Heart right ventricle (tissue), 16 donors: ENCODE measurements at regions not wholly inside any gene's neighbourhood (a gene's known extent, or its start where the extent isn't known, plus 50 kb on each side); places are given as distances from the start of the nearest gene placed in this dataset.

Source experiments
- ATAC-seq, 8 donors: fragments of 200-7000 bp; cut with Tn5 transposase; one replicate each; pipeline ENCODE4 v1.9.1; 2020; ENCODE audit warnings: mild to moderate bottlenecking in 8 of 8, moderate library complexity in 8 of 8, moderate number of reproducible peaks in 1 of 8
- DNase-seq, 2 donors: peaks; one replicate each; pipeline ENCODE4 v3.0.0-alpha.2; 2020
- H3K27ac ChIP-seq, 10 donors: fragments of 200-600 bp; sonication (generic) in 2 of 10; one replicate each; pipeline versions ENCODE4 v1.5.0 to v1.8.0; 2020 to 2022; ENCODE audit warnings: mild to moderate bottlenecking in 3 of 10
- H3K27me3 ChIP-seq, 7 donors: fragments of 200-600 bp; one replicate each; pipeline ENCODE4 v1.8.0; 2021 to 2022; ENCODE audit warnings: mild to moderate bottlenecking in 2 of 7
- H3K36me3 ChIP-seq, 9 donors: fragments of 200-600 bp; sonication (generic) in 1 of 9; one replicate each; pipeline versions ENCODE4 v1.5.0 to v1.8.0; 2020 to 2022; ENCODE audit warnings: mild to moderate bottlenecking in 2 of 9
- H3K4me1 ChIP-seq, 9 donors: fragments of 200-600 bp; sonication (generic) in 1 of 9; one replicate each; pipeline versions ENCODE4 v1.5.0 to v1.8.0; 2020 to 2022; ENCODE audit warnings: mild to moderate bottlenecking in 4 of 9
- H3K4me3 ChIP-seq, 10 donors: fragments of 200-600 bp; sonication (generic) in 2 of 10; one replicate each; pipeline versions ENCODE4 v1.5.0 to v1.8.0; 2020 to 2022; ENCODE audit warnings: mild to moderate bottlenecking in 7 of 10, moderate library complexity in 2 of 10
- H3K9me3 ChIP-seq, 11 donors: fragments of 200-600 bp in 10 of 11; sonication (generic) in 2 of 11; one replicate each; pipeline versions ENCODE4 v1.5.0 to v1.8.0; 2013 to 2022; ENCODE audit warnings: mild to moderate bottlenecking in 2 of 11, control low read depth in 1 of 11, moderate library complexity in 1 of 11
- CTCF ChIP-seq, 9 donors: fragments of 200-600 bp; sonication (generic) in 2 of 9; IDR thresholded peaks; one replicate each; pipeline versions ENCODE4 v1.5.0 to v1.8.0; 2021 to 2022; ENCODE audit warnings: antibody characterized with exemption in 9 of 9, mild to moderate bottlenecking in 5 of 9, moderate library complexity in 1 of 9
- WGBS, 2 donors: extraction: QIAGEN DNeasy Blood & Tissue Kit; methylation state at CpG; one replicate each; pipeline ENCODE4 v1.1.7; 2013; ENCODE audit warnings: inconsistent platforms in 1 of 2; 5-methylcytosine and 5-hydroxymethylcytosine counted together
- intact Hi-C, 10 donors: fragments of 100-400 bp; cut with DNase I; formaldehyde crosslinking; loops; one replicate each; pipeline versions ENCODE4 v1.11.1 to v1.14.2; 2022
- donor health status: Arrhythmogenic right ventricular cardiomyopathy.
- donor health status: ischemic (EF 13 %, LVEDD 7.1; RV severe dilation, severe dysfunction).
- donor health status: healthy with polysubstance abuse.
- donor health status: DM: no; HTN: yes; CAD: no.
- donor health status: DM: no; HTN: no; CAD: no.
- donor health status: ischemic (EF 25% LVEDD 6.9; RV normal size, moderate dysfunction).
- donor health status: ischemic (EF 25% LVEDD 5.7; RV mildly dilated, moderate dysfunction).
- donor health status: healthy.
- donor health status: DM: yes; HTN: yes; CAD: no.
- donor health status: Ischemic cardiomyopathy.
- donor health status: ischemic (EF 35%, LVEDD 5.7; RV mildly dilated, moderate dysfunction).
- donor health status: nonischemic (EF 11% LVEDD 7.7; RV severe dilation, severe dysfunction).
- donor health status: DM: yes; HTN: yes; CAD: no.
- donor health status: PGD.
- donor health status: ischemic (EF 29% LVEDD 5.4; RV normal size, mild dysfunction).
- donor health status: nonischemic (EF 23%, LVEDD 6.1; RV moderate dilation, normal function).

DNA sequence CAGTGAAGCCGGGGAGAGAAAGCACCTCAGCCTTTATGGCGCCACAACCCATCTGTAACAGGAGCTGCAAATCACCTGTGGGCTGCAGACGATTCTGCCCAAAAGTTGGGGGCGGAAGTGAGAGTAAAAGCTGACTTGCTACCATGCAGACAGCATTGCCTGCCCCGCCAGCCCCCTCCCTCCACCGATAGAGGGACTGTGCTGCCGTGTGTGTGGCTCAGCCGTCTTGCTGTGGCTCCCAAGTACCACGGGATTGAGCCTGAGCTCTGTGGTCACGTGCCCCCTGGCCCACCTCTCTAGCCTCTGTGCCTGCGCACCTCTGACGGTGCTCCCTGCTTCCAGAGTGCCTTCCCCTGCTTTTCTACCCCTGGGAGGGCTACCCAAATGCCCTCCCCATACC lies 79.6 kb downstream of the GLI2 start:
- TF ChIP-seq CTCF (IDR thresholded peaks at IDR 0.05), result no peak
- ATAC-seq (no peak), DNase-seq (no peak)
- intact Hi-C loops, result no loop called here
- Histone ChIP-seq H3K9me3 (no peaks in the 10 kb centered on the region), H3K36me3 (no peaks in the 10 kb centered on the region), H3K27ac (no peak overlapping the region), H3K4me1 (peaks cover 0 to 12% (median 0%) of the 10 kb centered on the region in 9 donors), H3K27me3 (peaks cover 0 to 14% (median 4%) of the 10 kb centered on the region in 7 donors), H3K4me3 (no peak overlapping the region)
- WGBS, 2 donors, result 86 to 91% methylated on average over 12 of the region's 12 CpGs

- DNase-seq, result no peak
- H3K36me3 ChIP-seq, result no peaks in the 10 kb centered on the region
- TF ChIP-seq CTCF (IDR thresholded peaks at IDR 0.05), result no peak
- H3K4me1 ChIP-seq, result peaks cover 0 to 12% (median 0%) of the 10 kb centered on the region in 9 donors
- no peak overlapping the region for H3K27ac ChIP-seq
- no peaks in the 10 kb centered on the region for H3K9me3 ChIP-seq
- ATAC-seq, result no peak
- no peak overlapping the region for H3K4me3 ChIP-seq
- 93 to 94% methylated on average over 25 of the region's 25 CpGs for WGBS, 2 donors
- intact Hi-C loops, result no loop called here
- peaks cover 0 to 23% (median 6%) of the 10 kb centered on the region in 7 donors for H3K27me3 ChIP-seq
Observed at GRCh38 chr2:120817136-120817955, 81.7 kb downstream of the GLI2 start.

GRCh38 chr2:120817956-120818325 lies 82.3 kb downstream of the GLI2 start:
- no peak overlapping the region for H3K4me3 ChIP-seq
- WGBS, 2 donors, result 91 to 92% methylated on average over 3 of the region's 3 CpGs
- DNase-seq (no peak), ATAC-seq (no peak)
- TF ChIP-seq CTCF (IDR thresholded peaks at IDR 0.05), result no peak
- no peaks in the 10 kb centered on the region for H3K9me3 ChIP-seq
- intact Hi-C loops, result no loop called here
- H3K36me3 ChIP-seq, result no peaks in the 10 kb centered on the region
- peaks cover 0 to 12% (median 0%) of the 10 kb centered on the region in 9 donors for H3K4me1 ChIP-seq
- peaks cover 0 to 26% (median 7%) of the 10 kb centered on the region in 7 donors for H3K27me3 ChIP-seq
- H3K27ac ChIP-seq, result no peak overlapping the region

GRCh38 chr2:120818441-120818920 lies 82.8 kb downstream of the GLI2 start:
- ATAC-seq (no peak), DNase-seq (no peak)
- intact Hi-C loops, result no loop called here
- Histone ChIP-seq H3K4me3 (no peak overlapping the region), H3K4me1 (peaks cover 0 to 12% (median 0%) of the 10 kb centered on the region in 9 donors), H3K9me3 (no peaks in the 10 kb centered on the region), H3K27ac (no peak overlapping the region), H3K36me3 (no peaks in the 10 kb centered on the region), H3K27me3 (peaks cover 0 to 31% (median 10%) of the 10 kb centered on the region in 7 donors)
- WGBS, 2 donors, result 67 to 71% methylated on average over 10 of the region's 10 CpGs
- TF ChIP-seq CTCF (IDR thresholded peaks at IDR 0.05), result no peak
